HG02970 (cell line): ENCODE measurements at regions not wholly inside any gene's neighbourhood (a gene's known extent, or its start where the extent isn't known, plus 50 kb on each side); places are given as distances from the start of the nearest gene placed in this dataset.

Source experiments
- ATAC-seq: cut with Tn5 transposase; IDR thresholded peaks from one replicate; pipeline ENCODE4 v1.9.1; 2021; ENCODE audit warnings: mild to moderate bottlenecking, moderate library complexity, moderate number of reproducible peaks; ENCODE audit not compliant: unreplicated experiment, low FRiP score

GRCh38 chr7:41536873-41537665, 165.8 kb downstream of the INHBA start:
- no peak for ATAC-seq

- ATAC-seq: no peak
Measured at GRCh38 chr7:41536122-41536872, 166.6 kb downstream of the INHBA start.

GRCh38 chr7:41529831-41530230, 173.1 kb downstream of the INHBA start:
- no peak for ATAC-seq

- ATAC-seq: no peak
Measured at GRCh38 chr7:41524876-41525275, 178.0 kb downstream of the INHBA start.

DNA sequence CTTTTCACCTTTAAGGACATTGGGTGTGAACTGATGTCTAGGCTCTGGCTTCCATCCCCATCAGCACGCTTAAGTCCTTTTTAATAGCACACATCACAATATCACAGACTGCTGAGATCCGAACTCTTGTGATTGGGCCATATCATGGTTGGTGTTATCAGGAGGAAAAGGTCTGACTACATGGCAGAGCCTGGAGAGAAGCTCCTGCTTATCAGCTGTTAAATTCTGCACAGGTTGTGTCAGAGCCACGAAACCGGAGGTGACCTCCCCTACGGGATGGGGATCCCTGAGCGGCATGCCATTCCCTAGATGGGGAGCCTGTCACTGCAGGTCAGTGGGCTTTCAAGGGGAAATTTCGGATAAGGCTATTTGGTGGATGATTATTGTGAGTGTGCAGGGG, 182.4 kb downstream of the INHBA start:
- ATAC-seq: no peak

GRCh38 chr7:41517771-41518170, 185.1 kb downstream of the INHBA start:
- no peak for ATAC-seq

GRCh38 chr7:41508755-41509154, 194.1 kb downstream of the INHBA start:
- no peak for ATAC-seq

- ATAC-seq: no peak
Measured at GRCh38 chr7:41507686-41508268, 195.1 kb downstream of the INHBA start.

- no peak for ATAC-seq
Measured at GRCh38 chr7:41504214-41504980, 198.5 kb downstream of the INHBA start.

DNA sequence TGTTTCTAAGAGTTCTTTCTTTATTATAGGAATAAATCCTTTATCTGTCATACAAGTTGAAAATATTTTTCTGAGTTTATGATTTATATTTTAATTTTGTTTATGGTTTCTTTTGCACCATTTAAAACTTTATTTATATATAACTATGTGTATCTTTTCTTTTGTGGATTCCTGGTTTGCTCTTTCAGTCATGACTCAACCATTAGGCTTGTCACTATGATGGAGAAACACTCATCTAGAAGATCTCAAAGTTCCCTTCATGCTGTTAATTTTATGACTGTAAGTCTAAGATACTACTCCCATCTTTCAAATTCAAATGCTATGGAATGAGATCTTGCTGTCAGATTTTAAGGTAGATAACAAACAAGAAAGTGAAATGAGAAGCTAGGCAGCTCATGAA, 199.5 kb downstream of the INHBA start:
- no peak for ATAC-seq

DNA sequence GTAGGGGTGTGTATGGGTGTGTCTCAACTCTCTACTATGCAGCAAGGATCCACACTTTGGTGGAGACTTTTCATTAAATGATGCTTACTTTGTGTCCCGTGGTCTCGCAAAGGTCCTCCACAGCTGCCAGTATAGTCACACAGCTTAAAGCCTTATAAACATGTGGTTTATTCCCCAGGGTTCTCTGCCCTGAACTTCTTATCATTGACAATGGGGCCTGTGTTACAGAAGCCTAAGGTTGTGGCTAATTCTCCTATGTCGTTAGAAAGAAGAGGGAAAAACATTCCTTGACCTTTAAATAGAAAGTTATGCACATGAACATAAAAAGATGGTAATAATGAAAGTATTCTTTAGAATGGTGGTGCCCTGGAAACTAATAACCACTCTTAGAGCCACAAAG, 201.4 kb downstream of the INHBA start:
- ATAC-seq: no peak

DNA sequence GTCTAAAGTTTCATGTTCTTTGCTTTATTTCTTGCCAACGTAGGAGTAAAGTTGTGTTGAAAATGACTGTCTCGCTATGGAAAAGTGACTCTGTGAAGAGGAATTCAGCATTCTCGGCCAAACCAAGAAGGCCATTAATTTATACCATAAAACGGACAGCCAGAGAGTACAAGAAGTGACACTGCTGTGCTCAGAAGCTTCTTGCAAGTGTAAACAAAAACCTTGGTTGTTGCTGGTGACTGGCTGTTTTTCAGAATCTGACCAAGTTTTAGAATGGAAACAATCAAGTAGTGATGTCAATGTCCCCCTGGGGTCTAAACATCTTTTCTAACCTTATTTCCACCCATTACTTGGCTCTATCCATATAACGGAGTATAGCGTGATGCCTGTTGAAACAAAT, 201.9 kb downstream of the INHBA start:
- no peak for ATAC-seq

DNA sequence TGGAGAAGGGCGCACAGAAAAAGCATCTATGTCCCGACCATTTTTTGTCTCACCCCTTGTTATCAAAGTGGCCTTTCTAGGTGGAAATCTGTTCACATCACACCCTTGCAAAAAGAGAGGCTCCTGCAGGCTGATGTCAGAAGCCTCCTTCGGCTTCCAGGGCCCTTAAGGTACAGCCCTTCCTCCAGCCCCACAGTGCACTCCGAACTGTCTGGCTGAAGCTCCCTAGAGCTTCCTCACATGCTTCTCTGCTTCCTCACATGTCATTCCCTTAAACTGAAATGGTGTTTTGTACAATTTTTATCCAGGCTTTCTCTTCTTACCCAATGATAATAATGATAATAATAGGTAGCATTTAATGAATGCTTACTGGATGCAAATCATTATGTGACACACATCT, 210.3 kb downstream of the INHBA start:
- ATAC-seq: no peak

- ATAC-seq: no peak
Measured at GRCh38 chr7:41491883-41492471, 210.9 kb downstream of the INHBA start.

DNA sequence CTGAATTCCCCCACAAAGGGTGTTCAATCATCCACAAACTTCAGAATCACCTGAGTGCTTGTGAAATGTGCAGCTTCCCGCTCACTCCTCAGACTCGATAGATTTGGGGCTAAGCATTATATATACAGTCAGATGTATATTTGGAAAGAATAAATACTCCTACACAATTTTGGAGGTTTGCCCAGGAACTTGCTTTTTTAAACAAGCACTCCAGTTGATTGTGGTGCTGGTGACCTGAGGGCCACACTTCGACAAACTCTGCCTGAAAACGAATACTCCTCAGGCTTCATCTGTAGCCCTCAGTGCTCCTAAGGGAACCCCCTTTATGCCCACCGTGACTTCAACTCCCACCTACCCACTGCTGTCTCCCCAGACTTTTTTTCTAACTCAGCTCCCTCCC, 211.6 kb downstream of the INHBA start:
- no peak for ATAC-seq

DNA sequence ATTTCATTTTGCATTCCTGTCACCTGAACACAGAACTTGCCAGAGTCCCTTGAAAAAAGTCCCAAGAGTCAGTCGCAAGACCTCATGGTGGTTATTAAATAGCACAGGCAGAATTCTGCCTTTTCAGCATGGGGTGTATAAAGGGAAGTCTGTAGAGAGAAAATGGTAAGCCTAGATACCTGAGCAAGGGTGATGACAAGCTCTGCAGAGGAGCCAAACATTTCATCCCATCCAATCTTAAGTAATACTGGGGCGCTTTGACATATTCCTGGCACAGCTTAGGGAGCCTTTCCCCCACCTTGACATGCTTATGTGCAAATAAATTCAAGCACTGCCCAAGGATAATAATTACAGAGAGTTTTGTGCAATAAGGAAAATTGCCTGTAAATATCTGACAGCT, 213.0 kb downstream of the INHBA start:
- no peak for ATAC-seq

DNA sequence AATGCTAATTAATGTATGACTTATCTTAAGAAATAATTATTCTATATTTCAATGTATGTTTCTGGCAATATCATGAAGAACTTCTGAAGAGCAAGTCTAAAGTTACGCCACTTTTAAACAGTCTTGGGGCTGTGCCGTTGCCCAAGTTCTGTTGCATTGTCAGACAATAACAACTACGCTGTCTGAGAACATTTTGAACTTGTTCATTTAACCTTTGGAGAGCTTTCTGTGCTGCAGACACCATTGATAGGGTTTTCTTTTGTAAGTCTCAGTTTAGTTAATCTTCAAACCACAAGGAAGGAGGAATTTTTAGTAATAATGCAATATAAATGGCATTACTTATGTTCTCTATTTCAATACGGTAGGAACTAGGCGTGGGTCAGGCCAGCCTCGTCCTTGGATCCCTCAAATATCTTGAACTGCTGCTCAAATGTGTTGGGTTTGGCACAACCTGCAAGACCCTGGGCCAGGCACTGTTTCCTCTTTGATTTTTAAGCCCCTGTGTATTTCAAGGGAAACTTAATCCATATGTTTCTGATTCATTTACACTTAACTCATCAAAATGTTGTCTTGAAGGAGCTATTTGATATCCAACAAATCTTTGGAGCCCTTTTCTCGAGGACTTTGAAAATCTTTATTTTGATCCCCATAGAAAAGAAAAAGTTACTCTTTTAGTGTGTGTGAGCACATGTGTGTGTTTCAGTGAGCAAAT, 215.5 kb downstream of the INHBA start:
- no peak for ATAC-seq

- ATAC-seq: no peak
Measured at GRCh38 chr7:41481353-41481752, 221.5 kb downstream of the INHBA start.

GRCh38 chr7:41478187-41478586, 224.7 kb downstream of the INHBA start:
- ATAC-seq: no peak

DNA sequence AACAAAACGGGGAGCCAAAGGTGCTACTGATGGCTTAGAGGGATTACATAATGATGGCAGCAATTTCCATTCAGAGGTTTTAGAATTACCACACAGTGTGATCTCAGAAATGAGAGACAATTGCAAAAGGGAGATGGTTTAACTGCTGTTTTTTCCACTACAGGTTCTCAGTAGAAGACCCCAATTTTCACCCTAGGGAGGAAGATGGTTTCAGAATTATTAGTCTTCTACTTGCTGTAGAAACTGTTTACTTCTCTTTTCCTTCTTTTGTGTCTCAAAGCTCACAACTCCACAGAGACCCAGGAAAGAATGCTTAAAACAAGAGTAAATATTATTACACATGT, 226.5 kb downstream of the INHBA start:
- ATAC-seq: no peak
